IMR-90 (cell line): ENCODE measurements at regions not wholly inside any gene's neighbourhood (a gene's known extent, or its start where the extent isn't known, plus 50 kb on each side); places are given as distances from the start of the nearest gene placed in this dataset.

Experiments
- BHLHE40 ChIP-seq: fragments of 150-350 bp; IDR thresholded peaks from 2 replicates; pipeline ENCODE4 v1.6.1; 2016; ENCODE audit warnings: mild to moderate bottlenecking, low read depth, low read length
- CEBPB ChIP-seq: IDR thresholded peaks from 2 replicates; pipeline ENCODE4 v1.6.1; 2012; ENCODE audit warnings: low read depth, low read length, improper control_type of control experiment
- CHD1 ChIP-seq: IDR thresholded peaks from 2 replicates; pipeline ENCODE4 v1.6.1; 2012; ENCODE audit warnings: low read depth, low read length, improper control_type of control experiment
- CTCF ChIP-seq: conservative IDR thresholded peaks from 2 replicates; pipeline ENCODE4 v1.5.1; 2012; ENCODE audit warnings: mild to moderate bottlenecking, low read depth, low read length, improper control_type of control experiment
- FOS ChIP-seq: fragments of 150-350 bp; IDR thresholded peaks from 2 replicates; pipeline ENCODE4 v1.6.1; 2016; ENCODE audit warnings: low read depth, low read length
- MAFK ChIP-seq: IDR thresholded peaks from 2 replicates; pipeline ENCODE4 v1.6.1; 2012; ENCODE audit warnings: low read depth, low read length, improper control_type of control experiment
- MAZ ChIP-seq: IDR thresholded peaks from 2 replicates; pipeline ENCODE4 v1.6.1; 2012; ENCODE audit warnings: low read depth, mild to moderate bottlenecking, low read length, improper control_type of control experiment, moderate library complexity, borderline replicate concordance
- MXI1 ChIP-seq: IDR thresholded peaks from 2 replicates; pipeline ENCODE4 v1.6.1; 2012; ENCODE audit warnings: low read depth, mild to moderate bottlenecking, low read length, moderate library complexity, borderline replicate concordance
- NFE2L2 ChIP-seq: fragments of 150-350 bp; IDR thresholded peaks from 2 replicates; pipeline ENCODE4 v1.6.1; 2016; ENCODE audit warnings: low read depth, mild to moderate bottlenecking, low read length
- POLR2A ChIP-seq: IDR thresholded peaks from 2 replicates; pipeline ENCODE4 v1.6.1; 2012; ENCODE audit warnings: mild to moderate bottlenecking, low read depth, low read length
- RAD21 ChIP-seq: IDR thresholded peaks from 2 replicates; pipeline ENCODE4 v1.6.1; 2012; ENCODE audit warnings: low read length, improper control_type of control experiment
- RFX5 ChIP-seq: IDR thresholded peaks from 2 replicates; pipeline ENCODE4 v1.8.0; 2012; ENCODE audit warnings: low read depth, mild to moderate bottlenecking, low read length, moderate library complexity
- SMC3 ChIP-seq: fragments of 150-350 bp; IDR thresholded peaks from 2 replicates; pipeline ENCODE4 v1.6.1; 2016; ENCODE audit warnings: low read depth, mild to moderate bottlenecking, antibody characterized with exemption, low read length, moderate library complexity
- TF ChIP-seq, protein P1 (sequence below): fragments of 150-350 bp; IDR thresholded peaks from 2 replicates; pipeline ENCODE4 v1.6.1; 2017; ENCODE audit warnings: mild to moderate bottlenecking, antibody characterized with exemption, low read length, low read depth

DNA sequence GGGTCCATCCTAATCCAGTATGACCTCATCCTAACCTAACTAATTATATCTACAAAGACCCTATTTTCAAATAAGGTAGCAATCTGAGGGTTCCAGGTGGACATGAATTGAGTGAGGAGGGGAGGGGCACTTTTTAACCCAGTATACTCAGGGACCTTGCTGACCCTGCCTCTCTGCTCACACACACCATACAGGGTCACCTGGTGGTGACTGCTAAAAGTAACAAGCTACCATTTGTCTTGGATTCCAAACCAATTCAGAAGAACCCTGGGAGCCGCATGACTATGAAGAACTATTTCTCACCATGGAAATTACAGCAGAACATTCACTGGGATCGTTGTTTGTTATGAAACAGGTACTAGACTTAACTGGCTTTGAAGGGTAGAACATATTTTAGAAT is 151.9 kb downstream of the LACC1 start:
- TF ChIP-seq CTCF: no peak
- no peak for TF ChIP-seq CHD1
- TF ChIP-seq, protein P1, sequence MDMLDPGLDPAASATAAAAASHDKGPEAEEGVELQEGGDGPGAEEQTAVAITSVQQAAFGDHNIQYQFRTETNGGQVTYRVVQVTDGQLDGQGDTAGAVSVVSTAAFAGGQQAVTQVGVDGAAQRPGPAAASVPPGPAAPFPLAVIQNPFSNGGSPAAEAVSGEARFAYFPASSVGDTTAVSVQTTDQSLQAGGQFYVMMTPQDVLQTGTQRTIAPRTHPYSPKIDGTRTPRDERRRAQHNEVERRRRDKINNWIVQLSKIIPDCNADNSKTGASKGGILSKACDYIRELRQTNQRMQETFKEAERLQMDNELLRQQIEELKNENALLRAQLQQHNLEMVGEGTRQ: no peak
- TF ChIP-seq CEBPB: no peak
- TF ChIP-seq POLR2A: no peak
- no peak for TF ChIP-seq RAD21
- no peak for TF ChIP-seq MAZ
- TF ChIP-seq SMC3: no peak
- no peak for TF ChIP-seq BHLHE40
- TF ChIP-seq MXI1: no peak
- TF ChIP-seq RFX5: no peak
- no peak for TF ChIP-seq MAFK
- no peak for TF ChIP-seq FOS
- no peak for TF ChIP-seq NFE2L2
